ENCODE measurements at regions not wholly inside any gene's neighbourhood (a gene's known extent, or its start where the extent isn't known, plus 50 kb on each side); places are given as distances from the start of the nearest gene placed in this dataset.

GRCh38 chr2:41062336-41062735 is 610.4 kb upstream of the SLC8A1 start:
- H4K20me1 ChIP-seq (ENCODE audit: insufficient read depth, low read length): no peaks in the 10 kb centered on the region
- H3K4me2 ChIP-seq (ENCODE audit: low read length): no peak overlapping the region
- no peak for DNase-seq (ENCODE audit: low spot score)
- no peak overlapping the region for H3K27ac ChIP-seq (ENCODE audit: low read depth, low read length, poor library complexity, severe bottlenecking)
- H3K4me1 ChIP-seq (ENCODE audit: insufficient read depth, low read length, poor library complexity, severe bottlenecking): no peaks in the 10 kb centered on the region
- H3K9me2 ChIP-seq (ENCODE audit: insufficient read depth, low read length): no peaks in the 10 kb centered on the region
- CTCF ChIA-PET (ENCODE audit: unreplicated experiment): no interaction called here
- POLR2A ChIA-PET: no interaction called here
- H3K36me3 ChIP-seq (ENCODE audit: insufficient read depth, low read length): no peaks in the 10 kb centered on the region
- TF ChIP-seq CTCF (conservative IDR thresholded peaks at IDR 0.05; ENCODE audit: low read length): no peak
- TF ChIP-seq EZH2phosphoT487 (IDR thresholded peaks at IDR 0.05; ENCODE audit: borderline replicate concordance, low read depth, low read length): no peak
- no peak overlapping the region for H3K4me3 ChIP-seq (ENCODE audit: low read depth, low read length, poor library complexity, severe bottlenecking)
- intact Hi-C loops (cut with micrococcal nuclease; ENCODE audit: unreplicated experiment): no loop called here
- no peaks in the 10 kb centered on the region for H3K79me2 ChIP-seq (ENCODE audit: insufficient read depth, low read depth, low read length)
- no peak overlapping the region for H2AFZ ChIP-seq (ENCODE audit: low read length)
- no TSS peak for BruUV-seq (replicated peaks)
- no peaks in the 10 kb centered on the region for H3K9me3 ChIP-seq (ENCODE audit: low read length)

DNA sequence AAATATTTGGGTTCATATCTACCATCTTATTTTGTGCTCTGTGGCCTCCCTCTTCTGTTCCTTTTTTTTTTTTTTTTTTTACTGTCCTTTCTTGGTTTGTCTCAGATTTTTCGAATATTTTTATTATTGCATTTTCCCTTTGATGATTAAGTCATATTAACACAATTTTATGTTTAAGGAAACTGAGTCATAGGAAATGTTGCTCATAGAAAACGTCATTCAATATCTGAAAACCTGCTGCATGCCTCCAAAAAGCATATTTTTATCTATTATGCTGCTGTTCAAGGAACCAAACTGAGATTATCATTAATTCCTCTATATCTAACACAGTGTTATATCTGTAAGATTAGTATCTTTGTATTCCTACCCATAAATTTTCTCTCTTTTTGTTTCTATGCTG is 614.3 kb upstream of the SLC8A1 start:
- Histone ChIP-seq H3K9me3 (ENCODE audit: low read length) (no peaks in the 10 kb centered on the region), H3K27ac (ENCODE audit: low read depth, low read length, poor library complexity, severe bottlenecking) (no peak overlapping the region), H3K9me2 (ENCODE audit: insufficient read depth, low read length) (no peaks in the 10 kb centered on the region), H4K20me1 (ENCODE audit: insufficient read depth, low read length) (no peaks in the 10 kb centered on the region), H3K4me3 (ENCODE audit: low read depth, low read length, poor library complexity, severe bottlenecking) (no peak overlapping the region), H3K79me2 (ENCODE audit: insufficient read depth, low read depth, low read length) (no peaks in the 10 kb centered on the region), H2AFZ (ENCODE audit: low read length) (no peak overlapping the region), H3K4me2 (ENCODE audit: low read length) (no peak overlapping the region), H3K4me1 (ENCODE audit: insufficient read depth, low read length, poor library complexity, severe bottlenecking) (no peaks in the 10 kb centered on the region), H3K36me3 (ENCODE audit: insufficient read depth, low read length) (no peaks in the 10 kb centered on the region)
- intact Hi-C loops (cut with micrococcal nuclease; ENCODE audit: unreplicated experiment): no loop called here
- ChIA-PET POLR2A (no interaction called here), CTCF (ENCODE audit: unreplicated experiment) (no interaction called here)
- no TSS peak for BruUV-seq (replicated peaks)
- TF ChIP-seq CTCF (conservative IDR thresholded peaks at IDR 0.05; ENCODE audit: low read length) (no peak), EZH2phosphoT487 (IDR thresholded peaks at IDR 0.05; ENCODE audit: borderline replicate concordance, low read depth, low read length) (no peak)
- DNase-seq (ENCODE audit: low spot score): no peak

DNA sequence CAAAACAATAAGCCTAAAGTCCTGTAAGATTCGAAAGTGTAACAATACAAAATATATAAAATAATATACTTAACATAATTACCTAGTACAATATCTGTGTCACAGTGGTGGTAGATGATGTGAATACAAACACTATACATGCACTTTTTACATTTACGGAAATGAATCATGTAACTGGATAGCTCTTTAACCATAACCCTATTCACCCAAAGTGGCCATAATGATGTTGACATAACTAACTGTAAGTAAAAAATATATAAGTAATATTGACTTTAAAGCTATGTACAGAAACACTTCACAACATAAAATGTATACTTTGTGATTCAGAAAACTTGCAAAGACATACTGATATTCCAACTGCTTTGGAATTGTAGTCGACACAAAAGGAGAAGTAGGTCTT is 616.9 kb upstream of the SLC8A1 start:
- intact Hi-C loops (cut with micrococcal nuclease; ENCODE audit: unreplicated experiment): no loop called here
- H3K79me2 ChIP-seq (ENCODE audit: insufficient read depth, low read depth, low read length): no peaks in the 10 kb centered on the region
- BruUV-seq (replicated peaks): no TSS peak
- no peaks in the 10 kb centered on the region for H3K9me3 ChIP-seq (ENCODE audit: low read length)
- H3K4me3 ChIP-seq (ENCODE audit: low read depth, low read length, poor library complexity, severe bottlenecking): no peak overlapping the region
- CTCF ChIA-PET (ENCODE audit: unreplicated experiment): no interaction called here
- no peaks in the 10 kb centered on the region for H3K36me3 ChIP-seq (ENCODE audit: insufficient read depth, low read length)
- no peaks in the 10 kb centered on the region for H3K4me1 ChIP-seq (ENCODE audit: insufficient read depth, low read length, poor library complexity, severe bottlenecking)
- POLR2A ChIA-PET: no interaction called here
- no peaks in the 10 kb centered on the region for H4K20me1 ChIP-seq (ENCODE audit: insufficient read depth, low read length)
- H3K27ac ChIP-seq (ENCODE audit: low read depth, low read length, poor library complexity, severe bottlenecking): no peak overlapping the region
- no peak overlapping the region for H2AFZ ChIP-seq (ENCODE audit: low read length)
- no peak for DNase-seq (ENCODE audit: low spot score)
- H3K9me2 ChIP-seq (ENCODE audit: insufficient read depth, low read length): no peaks in the 10 kb centered on the region
- TF ChIP-seq CTCF (conservative IDR thresholded peaks at IDR 0.05; ENCODE audit: low read length) (no peak), EZH2phosphoT487 (IDR thresholded peaks at IDR 0.05; ENCODE audit: borderline replicate concordance, low read depth, low read length) (no peak)
- H3K4me2 ChIP-seq (ENCODE audit: low read length): no peak overlapping the region
